Neuronal stem cell (in vitro differentiated cells): ENCODE measurements at regions not wholly inside any gene's neighbourhood (a gene's known extent, or its start where the extent isn't known, plus 50 kb on each side); places are given as distances from the start of the nearest gene placed in this dataset.

ENCODE experiments used
- DNase-seq: peaks from one replicate; pipeline ENCODE4 v3.0.0-alpha.2; 2013; ENCODE audit warnings: low spot score
- H2AFZ ChIP-seq: one replicate; pipeline ENCODE4 v1.6.1; 2013; ENCODE audit warnings: mild to moderate bottlenecking, low read length, inconsistent platforms
- H2AK5ac ChIP-seq: 2 replicates; pipeline ENCODE4 v1.6.1; 2013; ENCODE audit warnings: low read depth, mild to moderate bottlenecking, inconsistent platforms, low read length, moderate library complexity, mixed read lengths
- H2BK120ac ChIP-seq: 2 replicates; pipeline ENCODE4 v1.6.1; 2013; ENCODE audit warnings: low read depth, mild to moderate bottlenecking, inconsistent platforms, low read length, moderate library complexity, mixed read lengths
- H2BK12ac ChIP-seq: one replicate; pipeline ENCODE4 v1.6.1; 2013; ENCODE audit warnings: low read length, inconsistent platforms
- H2BK15ac ChIP-seq: 2 replicates; pipeline ENCODE4 v1.6.1; 2013; ENCODE audit warnings: mild to moderate bottlenecking, low read length, inconsistent platforms, mixed read lengths
- H2BK5ac ChIP-seq: one replicate; pipeline ENCODE4 v1.6.1; 2013; ENCODE audit warnings: inconsistent platforms, mild to moderate bottlenecking, low read length, moderate library complexity
- H3K14ac ChIP-seq: one replicate; pipeline ENCODE4 v1.6.1; 2013; ENCODE audit warnings: low read length, inconsistent platforms
- H3K18ac ChIP-seq: 2 replicates; pipeline ENCODE4 v1.6.1; 2013; ENCODE audit warnings: low read length, inconsistent platforms
- H3K23ac ChIP-seq: 2 replicates; pipeline ENCODE4 v1.6.1; 2013; ENCODE audit warnings: low read depth, mild to moderate bottlenecking, mixed read lengths, low read length, inconsistent platforms; ENCODE audit not compliant: poor library complexity
- H3K27ac ChIP-seq: replicated peaks from 3 replicates; pipeline ENCODE4 v1.5.1; 2013; ENCODE audit warnings: low read length, inconsistent platforms
- H3K27me3 ChIP-seq, 3 experiments: 2 replicates each; pipeline ENCODE4 v1.6.1; 2013; ENCODE audit warnings: low read length in 3 of 3, mild to moderate bottlenecking in 2 of 3, inconsistent platforms in 1 of 3, low read depth in 1 of 3, mixed read lengths in 1 of 3, moderate library complexity in 1 of 3; ENCODE audit not compliant: control insufficient read depth in 3 of 3, insufficient read depth in 3 of 3
- H3K36me3 ChIP-seq, 2 donors: replicated peaks in 1 of 2; 2 replicates each; pipeline ENCODE4 v1.6.1; 2013; ENCODE audit warnings: low read length in 2 of 2; ENCODE audit not compliant: control insufficient read depth in 2 of 2, insufficient read depth in 2 of 2
- H3K4ac ChIP-seq: 2 replicates; pipeline ENCODE4 v1.6.1; 2013; ENCODE audit warnings: inconsistent platforms, mild to moderate bottlenecking, low read length, moderate library complexity
- H3K4me1 ChIP-seq, 2 donors: 1 replicate in 1 of 2; 2 replicates in 1 of 2; pipeline ENCODE4 v1.6.1; 2013; ENCODE audit warnings: low read length in 2 of 2, low read depth in 1 of 2; ENCODE audit not compliant: control insufficient read depth in 2 of 2, insufficient read depth in 1 of 2
- H3K4me2 ChIP-seq: one replicate; pipeline ENCODE4 v1.6.1; 2013; ENCODE audit warnings: mild to moderate bottlenecking, low read length, inconsistent platforms; ENCODE audit not compliant: insufficient read depth, poor library complexity, severe bottlenecking
- H3K4me3 ChIP-seq, 2 donors: 2 replicates each; pipeline ENCODE4 v1.5.1; 2013; ENCODE audit warnings: low read length in 2 of 2, mild to moderate bottlenecking in 2 of 2, inconsistent platforms in 1 of 2, moderate library complexity in 1 of 2
- H3K79me1 ChIP-seq: one replicate; pipeline ENCODE4 v1.6.1; 2013; ENCODE audit warnings: low read depth, mild to moderate bottlenecking, inconsistent platforms, low read length, moderate library complexity
- H3K9ac ChIP-seq: one replicate; pipeline ENCODE4 v1.6.1; 2013; ENCODE audit warnings: mild to moderate bottlenecking, low read depth, low read length, inconsistent platforms; ENCODE audit not compliant: poor library complexity
- H3K9me3 ChIP-seq, 2 donors: replicated peaks in 1 of 2; 2 replicates each; pipeline versions ENCODE3 to v1.6.1; 2013; ENCODE audit warnings: low read length in 2 of 2, mild to moderate bottlenecking in 2 of 2, inconsistent platforms in 1 of 2, low read depth in 1 of 2, mixed read lengths in 1 of 2, moderate library complexity in 1 of 2; ENCODE audit not compliant: control insufficient read depth in 2 of 2, insufficient read depth in 1 of 2
- H4K8ac ChIP-seq: one replicate; pipeline ENCODE4 v1.6.1; 2013; ENCODE audit warnings: low read depth, mild to moderate bottlenecking, inconsistent platforms, low read length, moderate library complexity
- H4K91ac ChIP-seq: one replicate; pipeline ENCODE4 v1.6.1; 2013; ENCODE audit warnings: low read length, low read depth, mild to moderate bottlenecking, inconsistent platforms; ENCODE audit not compliant: poor library complexity
- WGBS, 2 donors: extraction: QIAGEN DNeasy Blood & Tissue Kit; methylation state at CpG; one replicate each; pipeline ENCODE4 v1.1.7; 2013; ENCODE audit warnings: missing lambda C conversion rate in 2 of 2, mixed read lengths in 1 of 2; ENCODE audit not compliant: insufficient read length in 2 of 2, insufficient replicate concordance in 1 of 2; ENCODE audit errors: extremely low coverage in 2 of 2; 5-methylcytosine and 5-hydroxymethylcytosine counted together

GRCh38 chr16:58866935-58867334, 132.8 kb upstream of the GOT2 start:
- Histone ChIP-seq H3K79me1 (no peaks in the 10 kb centered on the region), H4K91ac (no peak overlapping the region), H2AFZ (no peak overlapping the region), H3K36me3 (no peaks in the 10 kb centered on the region), H3K27ac (no peak overlapping the region), H2AK5ac (no peak overlapping the region), H3K4ac (no peak overlapping the region), H3K9ac (no peak overlapping the region), H3K23ac (no peak overlapping the region), H3K4me3 (no peak overlapping the region), H2BK15ac (no peak overlapping the region), H2BK5ac (no peak overlapping the region), H2BK12ac (no peak overlapping the region), H3K14ac (no peak overlapping the region), H3K4me1 (peaks cover 0 to 3% of the 10 kb centered on the region in 2 donors), H4K8ac (no peak overlapping the region), H3K4me2 (no peak overlapping the region), H3K27me3 (no peaks in the 10 kb centered on the region), H3K18ac (no peak overlapping the region), H3K9me3 (no peaks in the 10 kb centered on the region), H2BK120ac (no peak overlapping the region)
- DNase-seq, result no peak
- WGBS, 2 donors, result no CpG with 5 or more reads among the region's 3 CpGs

- Histone ChIP-seq H3K9me3 (no peaks in the 10 kb centered on the region), H3K4me3 (no peak overlapping the region), H4K91ac (no peak overlapping the region), H2BK120ac (no peak overlapping the region), H3K4ac (no peak overlapping the region), H3K79me1 (no peaks in the 10 kb centered on the region), H2AK5ac (no peak overlapping the region), H2BK12ac (no peak overlapping the region), H4K8ac (no peak overlapping the region), H3K9ac (no peak overlapping the region), H3K23ac (no peak overlapping the region), H2AFZ (no peak overlapping the region), H3K4me2 (no peak overlapping the region), H3K27me3 (no peaks in the 10 kb centered on the region), H3K18ac (no peak overlapping the region), H2BK5ac (no peak overlapping the region), H3K27ac (no peak overlapping the region), H3K36me3 (no peaks in the 10 kb centered on the region), H3K14ac (no peak overlapping the region), H3K4me1 (peaks cover 0 to 5% of the 10 kb centered on the region in 2 donors), H2BK15ac (no peak overlapping the region)
- DNase-seq, result no peak
- no CpG with 5 or more reads among the region's 1 CpG for WGBS, 2 donors
Measured at GRCh38 chr16:58863761-58864160, 129.6 kb upstream of the GOT2 start.

- H4K91ac ChIP-seq, result no peak overlapping the region
- peaks cover 0 to 5% of the 10 kb centered on the region in 2 donors for H3K4me1 ChIP-seq
- H3K23ac ChIP-seq, result no peak overlapping the region
- H3K4me3 ChIP-seq, result no peak overlapping the region
- no peak overlapping the region for H3K4ac ChIP-seq
- no peak overlapping the region for H2AK5ac ChIP-seq
- no peak overlapping the region for H3K4me2 ChIP-seq
- no peak overlapping the region for H2BK12ac ChIP-seq
- no peak overlapping the region for H3K18ac ChIP-seq
- no peak overlapping the region for H2BK120ac ChIP-seq
- DNase-seq, result no peak
- H3K36me3 ChIP-seq, result no peaks in the 10 kb centered on the region
- H2AFZ ChIP-seq, result no peak overlapping the region
- no peak overlapping the region for H3K27ac ChIP-seq
- H2BK5ac ChIP-seq, result no peak overlapping the region
- H3K9me3 ChIP-seq, result no peaks in the 10 kb centered on the region
- H2BK15ac ChIP-seq, result no peak overlapping the region
- H3K9ac ChIP-seq, result no peak overlapping the region
- no peak overlapping the region for H3K14ac ChIP-seq
- H4K8ac ChIP-seq, result no peak overlapping the region
- WGBS, 2 donors, result no CpG with 5 or more reads among the region's 2 CpGs
- no peaks in the 10 kb centered on the region for H3K79me1 ChIP-seq
- H3K27me3 ChIP-seq, result no peaks in the 10 kb centered on the region
Measured at GRCh38 chr16:58863042-58863441, 128.9 kb upstream of the GOT2 start.

GRCh38 chr16:58862334-58863021, 128.4 kb upstream of the GOT2 start:
- Histone ChIP-seq H2BK15ac (no peak overlapping the region), H4K91ac (no peak overlapping the region), H2AFZ (no peak overlapping the region), H3K4me2 (no peak overlapping the region), H3K36me3 (no peaks in the 10 kb centered on the region), H3K79me1 (no peaks in the 10 kb centered on the region), H3K27ac (no peak overlapping the region), H3K4me3 (no peak overlapping the region), H3K18ac (no peak overlapping the region), H3K27me3 (no peaks in the 10 kb centered on the region), H3K9ac (no peak overlapping the region), H3K4ac (no peak overlapping the region), H2BK5ac (no peak overlapping the region), H2BK12ac (no peak overlapping the region), H3K4me1 (peaks cover 0 to 5% of the 10 kb centered on the region in 2 donors), H2AK5ac (no peak overlapping the region), H3K23ac (no peak overlapping the region), H3K9me3 (no peaks in the 10 kb centered on the region), H3K14ac (no peak overlapping the region), H2BK120ac (no peak overlapping the region), H4K8ac (no peak overlapping the region)
- no CpG with 5 or more reads among the region's 9 CpGs for WGBS, 2 donors
- DNase-seq, result no peak
